Upper lobe of left lung (tissue), 6 donors: ENCODE measurements at regions not wholly inside any gene's neighbourhood (a gene's known extent, or its start where the extent isn't known, plus 50 kb on each side); places are given as distances from the start of the nearest gene placed in this dataset.
"Not testable (repeated sequence)": the region's sequence is repeated elsewhere in the genome, so short reads cannot be mapped to it uniquely, and the experiment has no call there.

Experiments
- ATAC-seq, 2 donors: fragments of 200-7000 bp; cut with Tn5 transposase; one replicate each; pipeline ENCODE4 v1.9.1; 2022; ENCODE audit warnings: mild to moderate bottlenecking in 2 of 2, moderate library complexity in 2 of 2; ENCODE audit not compliant: low FRiP score in 2 of 2
- DNase-seq, 2 donors: peaks; one replicate each; pipeline ENCODE4 v3.0.0-alpha.2; 2019 to 2020
- H3K27ac ChIP-seq, 4 donors: fragments of 200-600 bp; sonication (generic); one replicate each; pipeline ENCODE4 v1.5.1; 2016 to 2019
- H3K27me3 ChIP-seq, 4 donors: fragments of 200-600 bp; sonication (generic); one replicate each; pipeline ENCODE4 v1.5.1; 2017 to 2019
- H3K36me3 ChIP-seq, 4 donors: fragments of 200-600 bp; sonication (generic); one replicate each; pipeline ENCODE4 v1.5.1; 2016 to 2019
- H3K4me1 ChIP-seq, 4 donors: fragments of 200-600 bp; sonication (generic); one replicate each; pipeline ENCODE4 v1.5.1; 2018 to 2019
- H3K4me3 ChIP-seq, 4 donors: fragments of 200-600 bp; sonication (generic); one replicate each; pipeline ENCODE4 v1.5.1; 2017 to 2019; ENCODE audit warnings: mild to moderate bottlenecking in 2 of 4, moderate library complexity in 1 of 4
- H3K9me3 ChIP-seq, 4 donors: fragments of 200-600 bp; sonication (generic); one replicate each; pipeline ENCODE4 v1.5.1; 2018 to 2019
- EP300 ChIP-seq, 4 donors: sonication (generic); formaldehyde crosslinking; IDR thresholded peaks; one replicate each; pipeline ENCODE4 v1.5.1; 2017; ENCODE audit warnings: antibody characterized with exemption in 4 of 4, control low read depth in 2 of 4
- POLR2A ChIP-seq, 4 donors: fragments of 450-650 bp; IDR thresholded peaks; one replicate each; pipeline ENCODE4 v1.5.1; 2016 to 2017; ENCODE audit warnings: antibody characterized with exemption in 4 of 4, mild to moderate bottlenecking in 2 of 4
- POLR2AphosphoS5 ChIP-seq, 2 donors: sonication (generic); formaldehyde crosslinking; IDR thresholded peaks; one replicate each; pipeline ENCODE4 v1.5.1; 2017; ENCODE audit warnings: antibody characterized with exemption in 2 of 2
- WGBS, 2 donors: methylation state at CpG; one replicate each; pipeline ENCODE4 v1.1.5; 2017 to 2018; 5-methylcytosine and 5-hydroxymethylcytosine counted together
- TF ChIP-seq, protein P1 (sequence below), 6 experiments: fragments of 450-650 bp in 4 of 6; fragments of 200-600 bp in 2 of 6; sonication (generic) in 2 of 6; IDR thresholded peaks; one replicate each; pipeline ENCODE4 v1.5.1; 2016 to 2019; ENCODE audit warnings: antibody characterized with exemption in 6 of 6
- donor health status: DM: no; HTN: no; CAD: no; lungs with moderate emphysema.
- donor health status: DM: no; HTN: yes; CAD: no; lungs with severe emphysema.

DNA sequence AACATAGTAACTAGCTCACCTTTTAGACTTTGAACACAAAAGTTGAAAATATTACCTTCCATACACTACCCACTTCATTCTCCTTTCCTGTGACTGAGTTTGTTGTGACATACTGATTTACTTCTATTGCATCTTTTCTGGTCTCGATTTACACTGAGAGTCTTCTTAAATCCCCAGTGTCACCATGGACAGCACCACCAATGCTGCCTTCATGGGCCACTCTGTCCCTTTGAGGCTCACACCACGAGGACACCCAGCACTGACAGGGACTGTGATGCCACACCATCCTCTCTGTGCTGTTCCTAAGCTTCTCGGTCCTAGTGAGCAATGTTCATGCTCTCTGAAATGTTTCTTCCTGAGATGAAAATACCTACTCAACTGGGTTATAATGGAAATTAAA lies 337.1 kb upstream of the IRAK1BP1 start:
- H3K9me3 ChIP-seq: no peaks in the 10 kb centered on the region

DNA sequence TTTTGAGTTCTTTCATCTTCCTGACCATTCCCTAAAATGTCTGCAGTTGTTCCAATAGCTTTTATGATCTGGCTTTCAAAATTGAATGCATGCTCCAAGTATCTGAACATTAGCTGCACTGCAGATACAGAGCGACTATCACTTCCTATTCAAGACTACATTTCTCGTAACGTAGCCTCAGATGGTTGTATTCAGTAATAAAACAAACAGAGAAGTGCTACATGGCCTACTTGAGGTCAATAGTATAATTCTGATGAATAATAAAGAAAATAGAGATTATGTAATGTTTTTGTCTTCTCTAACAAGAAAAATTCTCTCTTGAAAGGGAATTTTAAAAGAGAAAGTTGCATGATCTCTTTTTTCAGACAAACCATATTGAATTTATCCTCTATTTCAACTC lies 333.9 kb upstream of the IRAK1BP1 start:
- WGBS, 2 donors: 82 to 90% methylated on average over 3 of the region's 3 CpGs
- no peak for DNase-seq
- ATAC-seq: no peak
- no peak overlapping the region for H3K4me3 ChIP-seq
- no peaks in the 10 kb centered on the region for H3K27me3 ChIP-seq
- H3K4me1 ChIP-seq: no peaks in the 10 kb centered on the region
- no peak overlapping the region for H3K27ac ChIP-seq
- no peaks in the 10 kb centered on the region for H3K9me3 ChIP-seq
- TF ChIP-seq POLR2AphosphoS5 (IDR thresholded peaks at IDR 0.05) (no peak), POLR2A (IDR thresholded peaks at IDR 0.05) (no peak), EP300 (IDR thresholded peaks at IDR 0.05) (no peak)
- TF ChIP-seq, protein P1, sequence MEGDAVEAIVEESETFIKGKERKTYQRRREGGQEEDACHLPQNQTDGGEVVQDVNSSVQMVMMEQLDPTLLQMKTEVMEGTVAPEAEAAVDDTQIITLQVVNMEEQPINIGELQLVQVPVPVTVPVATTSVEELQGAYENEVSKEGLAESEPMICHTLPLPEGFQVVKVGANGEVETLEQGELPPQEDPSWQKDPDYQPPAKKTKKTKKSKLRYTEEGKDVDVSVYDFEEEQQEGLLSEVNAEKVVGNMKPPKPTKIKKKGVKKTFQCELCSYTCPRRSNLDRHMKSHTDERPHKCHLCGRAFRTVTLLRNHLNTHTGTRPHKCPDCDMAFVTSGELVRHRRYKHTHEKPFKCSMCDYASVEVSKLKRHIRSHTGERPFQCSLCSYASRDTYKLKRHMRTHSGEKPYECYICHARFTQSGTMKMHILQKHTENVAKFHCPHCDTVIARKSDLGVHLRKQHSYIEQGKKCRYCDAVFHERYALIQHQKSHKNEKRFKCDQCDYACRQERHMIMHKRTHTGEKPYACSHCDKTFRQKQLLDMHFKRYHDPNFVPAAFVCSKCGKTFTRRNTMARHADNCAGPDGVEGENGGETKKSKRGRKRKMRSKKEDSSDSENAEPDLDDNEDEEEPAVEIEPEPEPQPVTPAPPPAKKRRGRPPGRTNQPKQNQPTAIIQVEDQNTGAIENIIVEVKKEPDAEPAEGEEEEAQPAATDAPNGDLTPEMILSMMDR (IDR thresholded peaks at IDR 0.05): no peak
- H3K36me3 ChIP-seq: no peaks in the 10 kb centered on the region

More for the DNA sequence above, 337.1 kb upstream of the IRAK1BP1 start:
- H3K27me3 ChIP-seq: no peaks in the 10 kb centered on the region
- H3K4me1 ChIP-seq: no peaks in the 10 kb centered on the region
- 63 to 64% methylated on average over 3 of the region's 3 CpGs for WGBS, 2 donors
- no peaks in the 10 kb centered on the region for H3K36me3 ChIP-seq
- no peak overlapping the region for H3K27ac ChIP-seq
- TF ChIP-seq EP300 (IDR thresholded peaks at IDR 0.05) (no peak), POLR2A (IDR thresholded peaks at IDR 0.05) (no peak), POLR2AphosphoS5 (IDR thresholded peaks at IDR 0.05) (no peak)
- TF ChIP-seq, protein P1 (IDR thresholded peaks at IDR 0.05): no peak
- H3K4me3 ChIP-seq: no peak overlapping the region
- no peak for DNase-seq
- ATAC-seq: no peak

DNA sequence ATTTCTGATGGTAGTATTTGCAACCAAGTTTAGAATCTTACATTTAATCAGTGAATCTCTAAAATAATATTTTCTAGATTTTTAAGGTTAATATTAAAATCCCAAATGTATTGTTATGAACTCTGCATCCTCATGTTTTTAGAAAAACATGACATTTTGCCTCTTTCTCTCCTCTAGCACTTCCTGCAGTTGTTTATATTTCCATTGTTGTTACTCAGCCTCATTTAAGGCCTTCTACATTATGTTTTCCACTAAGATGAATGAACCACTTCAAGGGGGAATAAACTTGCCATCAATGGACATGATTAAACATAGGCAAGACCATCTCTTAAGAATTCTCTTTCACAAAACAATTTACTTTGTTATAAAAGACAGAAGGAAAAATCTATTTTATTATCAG lies 333.5 kb upstream of the IRAK1BP1 start:
- no peak overlapping the region for H3K27ac ChIP-seq
- no peak for ATAC-seq

DNA sequence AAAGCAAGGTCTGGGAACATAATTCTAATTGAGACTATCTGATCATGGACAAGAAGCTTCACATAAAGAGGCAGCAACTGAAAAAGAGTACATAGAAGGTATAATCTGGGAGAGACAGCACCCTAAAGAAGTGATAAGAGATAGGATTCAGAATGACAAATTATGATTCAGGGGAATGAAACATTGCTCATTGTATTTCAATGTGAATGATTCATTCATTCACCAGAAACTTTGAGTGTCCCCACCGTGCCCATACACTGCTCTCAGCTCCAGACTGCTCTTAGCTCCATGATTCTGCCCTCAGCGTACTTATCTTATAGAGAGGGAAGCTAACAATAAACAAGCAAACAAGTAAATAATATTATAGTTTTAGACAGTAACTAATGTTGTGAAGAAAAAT lies 329.3 kb upstream of the IRAK1BP1 start:
- Histone ChIP-seq H3K4me1 (no peaks in the 10 kb centered on the region), H3K36me3 (no peaks in the 10 kb centered on the region), H3K27ac (no peak overlapping the region), H3K27me3 (no peaks in the 10 kb centered on the region), H3K9me3 (no peaks in the 10 kb centered on the region), H3K4me3 (no peak overlapping the region)
- TF ChIP-seq EP300 (IDR thresholded peaks at IDR 0.05) (no peak), POLR2A (IDR thresholded peaks at IDR 0.05) (no peak), POLR2AphosphoS5 (IDR thresholded peaks at IDR 0.05) (no peak)
- TF ChIP-seq, protein P1 (IDR thresholded peaks at IDR 0.05): no peak
- 75 to 91% methylated on average over 2 of the region's 2 CpGs for WGBS, 2 donors
- DNase-seq (no peak), ATAC-seq (no peak)

More for the DNA sequence above, 333.5 kb upstream of the IRAK1BP1 start:
- DNase-seq: no peak
- Histone ChIP-seq H3K4me1 (no peaks in the 10 kb centered on the region), H3K27me3 (no peaks in the 10 kb centered on the region), H3K36me3 (no peaks in the 10 kb centered on the region), H3K4me3 (no peak overlapping the region), H3K9me3 (no peaks in the 10 kb centered on the region)
- TF ChIP-seq POLR2AphosphoS5 (IDR thresholded peaks at IDR 0.05) (no peak), POLR2A (IDR thresholded peaks at IDR 0.05) (no peak), EP300 (IDR thresholded peaks at IDR 0.05) (no peak)
- TF ChIP-seq, protein P1 (IDR thresholded peaks at IDR 0.05): no peak

DNA sequence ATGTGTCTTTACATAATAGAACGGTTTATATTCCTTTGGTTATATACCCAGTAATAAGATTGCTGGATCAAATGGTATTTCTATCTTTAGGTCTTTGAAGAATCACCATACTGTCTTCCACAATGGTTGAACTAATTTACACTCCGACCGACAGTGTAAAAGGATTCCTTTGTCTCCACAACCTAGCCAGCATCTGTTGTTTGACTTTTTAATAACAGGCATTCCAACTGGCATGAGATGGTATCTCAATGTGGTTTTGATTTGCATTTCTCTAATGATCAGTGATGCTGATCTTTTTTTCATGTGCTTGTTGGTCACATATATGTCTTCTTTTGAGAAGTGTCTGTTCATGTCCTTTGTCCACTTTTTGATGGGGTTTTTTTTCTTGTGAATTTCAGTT lies 319.7 kb upstream of the IRAK1BP1 start:
- H3K4me3 ChIP-seq, DNase-seq, H3K9me3 ChIP-seq, H3K27ac ChIP-seq, H3K27me3 ChIP-seq, H3K36me3 ChIP-seq, ATAC-seq, H3K4me1 ChIP-seq: not testable (repeated sequence)
- 90 to 94% methylated on average over 3 of the region's 3 CpGs for WGBS, 2 donors
